GM18868 (cell line): ENCODE measurements at regions not wholly inside any gene's neighbourhood (a gene's known extent, or its start where the extent isn't known, plus 50 kb on each side); places are given as distances from the start of the nearest gene placed in this dataset.

ENCODE experiments used
- ATAC-seq: cut with Tn5 transposase; IDR thresholded peaks from one replicate; pipeline ENCODE4 v1.9.1; 2021; ENCODE audit warnings: mild to moderate bottlenecking, moderate library complexity; ENCODE audit not compliant: unreplicated experiment

GRCh38 chr2:18949871-18950270 is 360.5 kb upstream of the NT5C1B start:
- no peak for ATAC-seq

GRCh38 chr2:18940184-18940583 is 350.8 kb upstream of the NT5C1B start:
- peak; percentile 92 for ATAC-seq

- peak; percentile 47 for ATAC-seq
Measured at GRCh38 chr2:18939740-18940139, 350.4 kb upstream of the NT5C1B start.

GRCh38 chr2:18934886-18935285 is 345.5 kb upstream of the NT5C1B start:
- no peak for ATAC-seq

GRCh38 chr2:18932853-18933252 is 343.5 kb upstream of the NT5C1B start:
- ATAC-seq = no peak

- no peak for ATAC-seq
Measured at GRCh38 chr2:18930971-18931370, 341.6 kb upstream of the NT5C1B start.

GRCh38 chr2:18927525-18928232 is 338.3 kb upstream of the NT5C1B start:
- no peak for ATAC-seq

GRCh38 chr2:18926631-18927524 is 337.5 kb upstream of the NT5C1B start:
- no peak for ATAC-seq

GRCh38 chr2:18925296-18925695 is 335.9 kb upstream of the NT5C1B start:
- ATAC-seq = no peak

GRCh38 chr2:18924886-18925285 is 335.5 kb upstream of the NT5C1B start:
- ATAC-seq = no peak

GRCh38 chr2:18924386-18924785 is 335.0 kb upstream of the NT5C1B start:
- no peak for ATAC-seq

- ATAC-seq = no peak
Measured at GRCh38 chr2:18922276-18922675, 332.9 kb upstream of the NT5C1B start.

- no peak for ATAC-seq
Measured at GRCh38 chr2:18918280-18918679, 328.9 kb upstream of the NT5C1B start.

- ATAC-seq = no peak
Measured at GRCh38 chr2:18915227-18915626, 325.9 kb upstream of the NT5C1B start.

GRCh38 chr2:18913512-18913911 is 324.1 kb upstream of the NT5C1B start:
- ATAC-seq = no peak

- ATAC-seq = no peak
Measured at GRCh38 chr2:18912225-18912888, 323.0 kb upstream of the NT5C1B start.

- no peak for ATAC-seq
Measured at GRCh38 chr2:18911416-18911815, 322.0 kb upstream of the NT5C1B start.

- no peak for ATAC-seq
Measured at GRCh38 chr2:18910843-18911242, 321.5 kb upstream of the NT5C1B start.

GRCh38 chr2:18907937-18908336 is 318.6 kb upstream of the NT5C1B start:
- no peak for ATAC-seq

GRCh38 chr2:18907508-18907907 is 318.1 kb upstream of the NT5C1B start:
- no peak for ATAC-seq

GRCh38 chr2:18903750-18904149 is 314.4 kb upstream of the NT5C1B start:
- ATAC-seq = peak; percentile 89

- no peak for ATAC-seq
Measured at GRCh38 chr2:18901242-18901641, 311.9 kb upstream of the NT5C1B start.
